T-helper 9 cell (primary cell): ENCODE measurements at regions not wholly inside any gene's neighbourhood (a gene's known extent, or its start where the extent isn't known, plus 50 kb on each side); places are given as distances from the start of the nearest gene placed in this dataset.

Source experiments
- DNase-seq: peaks from one replicate; pipeline ENCODE4 v3.0.0-alpha.2; 2020

DNA sequence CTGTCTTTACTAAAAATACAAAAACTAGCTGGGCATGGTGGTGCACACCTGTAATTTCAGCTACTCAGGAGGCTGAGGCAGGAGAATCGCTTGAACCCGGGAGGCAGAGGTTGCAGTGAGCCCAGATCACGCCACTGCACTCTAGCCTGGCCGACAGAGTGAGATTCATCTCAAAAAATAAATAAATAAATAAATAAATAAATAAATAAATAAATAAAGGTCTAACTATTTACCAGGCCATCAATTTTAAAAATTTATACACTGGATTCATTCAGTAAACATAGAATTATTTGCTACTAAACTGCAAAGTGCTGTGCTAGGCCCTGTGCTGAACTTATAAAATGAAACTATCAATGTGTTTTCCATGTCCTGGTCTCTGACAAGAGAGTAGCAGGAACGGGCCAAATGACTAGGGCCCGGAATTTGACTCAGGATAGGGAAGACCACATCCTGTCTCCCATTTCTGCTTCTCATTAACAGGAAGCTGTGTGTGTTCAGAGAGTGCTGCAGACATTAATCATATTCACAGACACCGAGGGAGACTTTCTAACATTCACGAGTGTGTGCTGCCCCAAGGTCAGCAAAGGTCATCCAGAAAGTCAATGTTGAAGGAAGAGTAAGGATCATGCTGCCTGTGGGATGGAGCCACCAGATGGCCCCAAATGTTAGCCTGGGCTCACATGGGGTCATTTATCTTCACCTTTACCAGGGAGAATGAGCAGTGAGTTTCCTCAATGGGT lies 95.8 kb downstream of the SPP2 start:
- no peak for DNase-seq

DNA sequence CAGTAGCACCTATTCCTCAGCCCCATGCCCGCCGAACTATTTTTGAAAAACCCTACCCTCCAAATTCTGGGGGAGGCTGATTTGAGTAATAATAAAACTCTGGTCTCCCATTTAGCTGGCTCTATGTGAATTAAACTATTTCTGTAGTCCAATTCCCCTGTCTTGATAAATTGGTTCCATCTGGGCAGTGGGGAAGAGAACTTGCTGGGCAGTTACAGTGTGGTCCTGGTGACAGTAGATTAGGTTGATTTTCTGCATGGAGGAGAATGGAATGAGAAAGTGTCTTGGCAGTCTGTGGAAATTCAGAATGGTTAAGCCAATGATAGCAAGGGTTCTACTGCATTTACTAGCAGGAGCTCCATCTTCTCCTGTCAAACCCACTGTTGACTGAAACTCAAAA lies 95.0 kb downstream of the SPP2 start:
- no peak for DNase-seq

DNA sequence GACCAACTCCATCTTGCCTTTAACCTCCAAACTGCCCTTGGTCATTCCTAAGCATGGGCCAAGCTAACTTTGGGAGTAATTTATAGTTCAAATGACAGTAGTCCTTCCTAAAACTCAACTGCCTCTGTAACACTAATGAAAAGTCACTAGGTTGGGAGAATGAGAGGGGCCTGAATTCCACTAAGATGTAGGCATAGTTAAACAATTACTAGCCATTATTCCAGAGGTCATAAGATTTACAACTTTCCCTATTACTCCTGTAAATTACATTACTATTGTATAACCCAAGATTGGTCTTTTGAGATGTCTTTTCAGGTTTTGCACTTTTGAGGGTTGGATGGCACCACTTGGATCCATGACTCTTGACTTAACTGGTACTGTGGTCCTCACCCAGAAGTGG lies 94.6 kb downstream of the SPP2 start:
- no peak for DNase-seq

- DNase-seq = no peak
Observed at GRCh38 chr2:234143896-234144295, 93.4 kb downstream of the SPP2 start.

GRCh38 chr2:234142530-234142929 lies 92.0 kb downstream of the SPP2 start:
- no peak for DNase-seq

DNA sequence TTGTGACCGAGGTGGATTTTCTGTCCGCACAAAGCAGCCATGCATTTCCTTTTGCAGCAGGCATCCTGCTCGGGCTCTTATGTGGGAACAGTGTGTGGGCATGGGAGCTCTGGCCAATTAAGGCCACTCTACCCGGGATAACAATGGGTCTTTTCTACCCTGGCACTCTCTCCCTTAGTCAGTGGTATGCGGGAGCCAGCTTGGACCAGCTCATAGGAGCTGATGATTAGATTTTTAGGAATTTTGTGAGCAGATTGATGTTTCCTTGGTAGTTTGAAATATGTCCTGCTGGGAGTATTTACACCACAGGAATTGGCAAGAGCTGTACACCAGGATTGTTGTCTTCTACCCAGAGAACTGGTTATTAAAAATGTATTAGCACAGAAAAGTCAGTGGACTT lies 89.3 kb downstream of the SPP2 start:
- DNase-seq = no peak

DNA sequence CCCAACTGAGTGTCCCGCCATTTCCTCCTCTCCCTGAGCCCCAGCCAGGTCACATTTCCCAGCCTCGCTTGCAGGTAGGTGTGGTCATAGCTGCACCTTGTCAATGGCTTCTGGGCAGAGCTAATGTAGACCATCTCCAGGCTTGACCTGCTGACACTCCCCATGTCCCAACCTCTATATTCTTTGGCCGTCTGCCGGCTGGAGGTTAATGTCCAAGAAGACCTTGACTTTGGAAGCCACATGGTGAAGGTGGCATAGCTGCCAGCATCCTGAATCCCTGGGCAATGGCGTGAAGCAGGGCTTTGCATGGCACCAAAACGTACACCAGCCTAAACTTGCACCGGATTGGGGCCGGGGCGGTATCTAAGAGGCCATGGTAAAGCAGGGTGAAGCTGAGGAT lies 88.3 kb downstream of the SPP2 start:
- no peak for DNase-seq

DNA sequence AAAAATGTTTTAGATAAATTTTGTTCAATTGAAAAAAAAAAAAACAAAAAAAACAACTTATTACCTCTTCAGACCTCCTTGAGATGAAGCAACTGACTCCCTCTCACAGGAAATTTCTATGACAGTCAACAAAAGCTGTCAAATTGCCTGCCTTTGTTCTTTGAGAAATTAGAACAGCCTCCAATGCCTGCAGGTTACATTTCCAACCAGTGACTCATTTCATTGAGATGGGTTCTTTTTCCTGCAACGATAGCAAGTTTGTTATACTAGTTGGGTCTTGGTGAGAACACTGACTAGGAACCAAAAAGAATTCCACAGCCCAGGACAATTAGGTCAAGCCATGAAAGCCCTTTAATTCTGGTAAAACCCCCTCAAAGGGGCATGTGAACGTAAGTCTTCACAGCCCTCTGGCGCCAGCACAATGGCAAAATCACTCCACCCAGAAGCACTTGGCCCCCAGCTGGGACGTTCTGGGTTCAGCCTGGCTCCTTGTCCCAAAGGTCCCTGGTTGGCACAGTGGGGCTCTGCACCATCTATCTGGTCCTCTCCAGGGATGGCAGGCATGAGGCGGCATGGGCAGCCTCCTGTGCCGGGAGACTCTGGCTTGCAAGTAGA lies 87.0 kb downstream of the SPP2 start:
- no peak for DNase-seq

- DNase-seq = no peak
Observed at GRCh38 chr2:234136461-234136860, 86.0 kb downstream of the SPP2 start.

DNA sequence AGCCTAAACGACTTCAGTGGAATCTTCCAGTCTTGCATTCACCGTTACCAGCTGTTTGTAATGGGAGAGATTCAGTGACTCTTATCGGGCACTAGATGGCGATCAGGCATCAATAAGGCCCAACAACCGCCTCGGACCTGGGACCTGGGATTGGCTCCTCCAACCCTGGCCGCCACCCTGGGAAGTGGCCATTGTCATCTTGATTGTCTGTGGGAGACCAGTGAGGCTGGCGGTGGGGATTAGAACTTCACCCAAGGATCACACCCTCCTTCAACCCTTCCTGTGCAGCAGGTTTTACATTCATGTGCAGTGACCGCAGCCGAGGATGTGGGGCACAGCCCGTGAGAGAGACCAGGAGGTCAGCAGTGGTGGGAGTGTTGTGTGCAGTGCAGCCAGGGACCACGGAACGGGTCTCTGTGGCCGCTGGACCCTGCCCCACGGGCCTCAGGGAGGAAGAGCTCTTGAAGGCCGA lies 85.3 kb downstream of the SPP2 start:
- peak; percentile 10 for DNase-seq

DNA sequence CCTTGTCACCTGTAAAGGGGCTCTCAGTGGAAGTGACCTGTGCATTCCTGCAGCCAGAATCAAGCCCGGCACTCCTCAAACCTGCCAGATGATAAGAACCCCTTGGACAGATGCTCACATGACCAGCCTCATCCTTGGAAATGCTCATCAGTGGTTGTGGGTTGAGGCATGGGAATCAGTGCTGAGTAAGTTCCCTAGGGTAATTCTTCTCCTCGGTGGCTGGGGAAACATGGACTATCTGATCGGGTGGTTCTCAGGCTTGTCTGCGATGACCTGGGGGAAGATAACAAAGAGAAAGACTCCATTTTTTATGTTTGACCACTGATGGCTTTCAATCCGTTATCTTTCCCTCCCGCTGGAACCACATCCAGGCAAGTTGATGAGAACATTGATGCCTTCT lies 84.0 kb downstream of the SPP2 start:
- no peak for DNase-seq

DNA sequence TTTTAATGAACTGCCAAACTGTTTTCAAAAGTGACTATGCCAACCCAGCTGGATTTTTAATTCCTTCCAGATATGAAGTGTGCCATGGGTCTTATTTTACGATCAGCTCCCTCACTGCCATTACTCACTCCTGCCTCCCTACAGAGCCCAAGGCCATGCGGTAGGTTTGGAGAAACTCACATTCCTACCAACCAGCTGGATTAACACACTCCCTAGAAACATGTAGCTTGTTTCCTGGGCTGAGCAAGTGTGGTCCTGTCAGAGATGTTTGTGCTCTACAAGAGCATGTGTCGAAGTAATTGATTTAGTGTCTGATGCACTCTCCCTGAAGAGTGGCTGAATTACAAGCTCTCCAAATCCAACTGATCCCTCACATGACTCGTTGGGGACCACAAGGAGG lies 82.5 kb downstream of the SPP2 start:
- no peak for DNase-seq

DNA sequence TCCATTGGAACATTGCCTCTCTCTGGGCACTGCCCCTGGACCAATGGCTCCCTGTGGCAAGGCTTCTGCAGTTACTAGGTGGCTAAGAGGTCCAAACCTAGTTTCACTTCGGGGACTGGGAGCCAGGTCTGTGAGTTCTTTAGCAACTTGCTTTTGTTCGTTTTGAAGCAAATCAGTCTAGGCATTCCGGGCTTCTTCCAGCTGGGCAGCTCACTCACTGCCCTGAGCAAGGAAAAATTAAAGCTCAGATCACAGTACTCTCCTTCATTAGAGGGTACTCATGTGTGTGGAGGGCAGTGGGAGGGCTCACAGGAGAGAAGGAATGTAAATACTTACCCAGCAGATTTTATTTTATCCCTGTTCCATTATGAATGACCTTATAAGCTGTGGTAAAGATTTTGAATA lies 80.3 kb downstream of the SPP2 start:
- DNase-seq = no peak

DNA sequence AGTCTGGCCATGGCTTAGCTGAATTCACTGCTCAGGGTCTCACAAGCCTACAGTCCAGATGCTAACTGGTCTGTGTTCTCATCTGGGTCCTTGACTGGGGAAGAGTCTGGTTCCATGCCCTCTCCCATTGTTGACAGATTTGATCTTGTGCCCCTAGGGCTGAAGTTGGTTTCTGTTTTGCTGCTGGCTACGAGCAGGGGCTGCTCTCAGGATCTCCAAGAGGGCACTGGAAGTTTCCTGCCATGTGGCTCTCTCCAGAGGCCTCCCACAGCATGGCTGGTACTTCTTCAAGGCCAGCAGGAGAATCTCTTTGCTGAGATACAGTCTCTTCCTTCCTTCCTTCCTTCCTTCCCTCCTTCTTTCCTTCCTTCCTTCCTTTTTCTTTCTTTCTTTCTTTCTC lies 78.1 kb downstream of the SPP2 start:
- DNase-seq = no peak
